Natural killer cell (primary cell): ENCODE measurements at regions not wholly inside any gene's neighbourhood (a gene's known extent, or its start where the extent isn't known, plus 50 kb on each side); places are given as distances from the start of the nearest gene placed in this dataset.

Source experiments
- ATAC-seq, 3 donors: fragments of 150-1000 bp in 2 of 3; fragments of 200-7000 bp in 1 of 3; cut with Tn5 transposase; 1 replicate in 1 of 3; 2 replicates in 2 of 3; pipeline ENCODE4 v1.10.0; 2021; ENCODE audit warnings: mild to moderate bottlenecking in 2 of 3, moderate library complexity in 2 of 3
- DNase-seq, 2 donors: peaks; one replicate each; pipeline versions ENCODE4 v3.0.0 to v3.0.0-alpha.2; 2013 to 2021; ENCODE audit warnings: mixed read lengths in 1 of 2
- H3K27ac ChIP-seq: one replicate; pipeline ENCODE4 v1.5.1; 2013; ENCODE audit warnings: mild to moderate bottlenecking, low read length
- H3K27me3 ChIP-seq: one replicate; pipeline ENCODE4 v1.6.1; 2013; ENCODE audit warnings: low read length; ENCODE audit not compliant: control insufficient read depth, insufficient read depth
- H3K36me3 ChIP-seq: one replicate; pipeline ENCODE4 v1.6.1; 2013; ENCODE audit warnings: low read length; ENCODE audit not compliant: control insufficient read depth, insufficient read depth
- H3K4me1 ChIP-seq: one replicate; pipeline ENCODE4 v1.6.1; 2013; ENCODE audit warnings: low read length; ENCODE audit not compliant: control insufficient read depth, insufficient read depth
- H3K4me3 ChIP-seq: one replicate; pipeline ENCODE4 v1.5.1; 2013; ENCODE audit warnings: low read length
- H3K9me3 ChIP-seq: one replicate; pipeline ENCODE4 v1.6.1; 2013; ENCODE audit warnings: low read length; ENCODE audit not compliant: control insufficient read depth, insufficient read depth
- H3K27ac Mint-ChIP-seq, 2 donors: one replicate each; pipeline ENCODE4 v1.8.0; 2022; ENCODE audit warnings: mild to moderate bottlenecking in 2 of 2, mixed read lengths in 2 of 2, moderate library complexity in 1 of 2
- H3K27me3 Mint-ChIP-seq, 2 donors: one replicate each; pipeline ENCODE4 v1.8.0; 2022; ENCODE audit warnings: low read depth in 2 of 2, mixed read lengths in 2 of 2
- H3K36me3 Mint-ChIP-seq: one replicate; pipeline ENCODE4 v1.8.0; 2022; ENCODE audit warnings: mixed read lengths
- H3K4me1 Mint-ChIP-seq, 2 donors: one replicate each; pipeline ENCODE4 v1.8.0; 2022; ENCODE audit warnings: mixed read lengths in 2 of 2
- H3K4me3 Mint-ChIP-seq: one replicate; pipeline ENCODE4 v1.8.0; 2022; ENCODE audit warnings: mild to moderate bottlenecking, moderate library complexity, mixed read lengths
- H3K9me3 Mint-ChIP-seq, 2 donors: one replicate each; pipeline ENCODE4 v1.8.0; 2022; ENCODE audit warnings: mixed read lengths in 2 of 2
- WGBS: methylation state at CpG from one replicate; pipeline ENCODE4 v1.1.7; 2013; ENCODE audit warnings: missing lambda C conversion rate; ENCODE audit not compliant: insufficient coverage; 5-methylcytosine and 5-hydroxymethylcytosine counted together
- intact Hi-C: fragments of 100-400 bp; cut with micrococcal nuclease; formaldehyde crosslinking; loops from one replicate; pipeline ENCODE4 v1.14.2; 2022
- TF ChIP-seq, protein P1 (sequence below): fragments of 200-600 bp; IDR thresholded peaks from one replicate; pipeline ENCODE4 v1.8.0; 2022; ENCODE audit warnings: antibody characterized with exemption

DNA sequence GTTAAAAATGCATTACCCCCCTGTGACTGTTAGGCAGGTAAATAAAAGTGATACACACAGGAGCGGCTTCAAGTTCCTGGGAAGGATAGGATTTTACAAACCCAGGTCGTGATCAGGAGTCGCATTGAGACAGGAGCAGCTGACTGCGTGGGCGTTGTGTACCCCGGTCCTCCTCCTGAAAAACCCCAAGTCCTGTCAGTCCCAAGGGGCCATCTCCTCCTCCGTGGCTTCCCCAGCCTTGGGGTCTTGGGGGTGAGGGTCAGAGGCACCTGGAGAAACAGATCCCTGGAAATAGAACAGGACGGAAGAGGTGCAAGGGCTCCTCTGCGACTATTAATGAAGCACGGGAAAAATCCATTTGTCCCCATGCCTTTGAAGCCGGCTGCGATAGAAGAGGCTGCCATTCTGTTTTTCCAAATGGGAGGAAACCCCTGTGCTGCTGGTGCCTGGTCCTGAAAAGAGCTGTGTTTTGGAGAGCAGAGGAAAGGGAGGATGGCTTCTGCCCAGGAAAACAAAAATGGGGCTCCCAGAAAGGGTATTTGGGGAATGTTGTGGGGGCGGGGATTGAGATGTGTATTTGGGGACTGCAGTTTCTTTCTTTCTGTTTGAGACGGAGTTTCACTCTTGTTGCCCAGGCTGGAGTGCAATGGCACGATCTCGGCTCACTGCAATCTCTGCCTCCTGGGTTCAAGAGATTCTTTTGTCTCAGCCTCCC, 143.1 kb downstream of the ZNF664 start:
- WGBS, result 86% methylated on average over 16 of the region's 16 CpGs
- no peaks in the 10 kb centered on the region for H3K4me1 Mint-ChIP-seq
- Histone ChIP-seq H3K27me3 (no peaks in the 10 kb centered on the region), H3K4me3 (no peak overlapping the region), H3K27ac (no peak overlapping the region), H3K9me3 (no peaks in the 10 kb centered on the region), H3K4me1 (no peaks in the 10 kb centered on the region), H3K36me3 (no peaks in the 10 kb centered on the region)
- H3K4me3 Mint-ChIP-seq, result no peak overlapping the region
- no peak for ATAC-seq
- H3K9me3 Mint-ChIP-seq, result no peaks in the 10 kb centered on the region
- DNase-seq, result no peak
- H3K36me3 Mint-ChIP-seq, result no peaks in the 10 kb centered on the region
- TF ChIP-seq, protein P1, sequence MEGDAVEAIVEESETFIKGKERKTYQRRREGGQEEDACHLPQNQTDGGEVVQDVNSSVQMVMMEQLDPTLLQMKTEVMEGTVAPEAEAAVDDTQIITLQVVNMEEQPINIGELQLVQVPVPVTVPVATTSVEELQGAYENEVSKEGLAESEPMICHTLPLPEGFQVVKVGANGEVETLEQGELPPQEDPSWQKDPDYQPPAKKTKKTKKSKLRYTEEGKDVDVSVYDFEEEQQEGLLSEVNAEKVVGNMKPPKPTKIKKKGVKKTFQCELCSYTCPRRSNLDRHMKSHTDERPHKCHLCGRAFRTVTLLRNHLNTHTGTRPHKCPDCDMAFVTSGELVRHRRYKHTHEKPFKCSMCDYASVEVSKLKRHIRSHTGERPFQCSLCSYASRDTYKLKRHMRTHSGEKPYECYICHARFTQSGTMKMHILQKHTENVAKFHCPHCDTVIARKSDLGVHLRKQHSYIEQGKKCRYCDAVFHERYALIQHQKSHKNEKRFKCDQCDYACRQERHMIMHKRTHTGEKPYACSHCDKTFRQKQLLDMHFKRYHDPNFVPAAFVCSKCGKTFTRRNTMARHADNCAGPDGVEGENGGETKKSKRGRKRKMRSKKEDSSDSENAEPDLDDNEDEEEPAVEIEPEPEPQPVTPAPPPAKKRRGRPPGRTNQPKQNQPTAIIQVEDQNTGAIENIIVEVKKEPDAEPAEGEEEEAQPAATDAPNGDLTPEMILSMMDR, result no peak
- no peak overlapping the region for H3K27ac Mint-ChIP-seq
- intact Hi-C loops, result no loop called here
- peaks cover 7% of the 10 kb centered on the region in 2 donors for H3K27me3 Mint-ChIP-seq

DNA sequence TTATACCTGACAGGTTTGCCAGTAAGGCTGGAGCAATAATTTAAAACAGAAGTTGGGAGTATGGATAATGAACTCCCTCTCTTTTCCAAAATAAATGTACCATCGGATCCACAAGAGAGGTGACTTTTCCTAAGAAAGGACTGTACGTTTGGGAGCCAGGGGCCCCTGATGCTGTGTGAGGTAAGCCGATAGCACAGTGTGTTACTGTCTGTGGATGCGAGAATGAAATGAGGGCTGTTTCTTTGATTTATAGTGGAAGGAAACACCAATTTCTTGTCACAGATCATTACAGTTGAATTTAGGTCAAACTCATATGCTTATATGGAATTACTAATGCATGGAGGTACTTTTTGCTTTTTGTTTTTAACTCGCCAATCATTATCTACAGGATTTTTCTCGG, 147.7 kb downstream of the ZNF664 start:
- no peaks in the 10 kb centered on the region for H3K36me3 ChIP-seq
- Mint-ChIP-seq H3K4me1 (no peaks in the 10 kb centered on the region), H3K36me3 (no peaks in the 10 kb centered on the region), H3K9me3 (no peaks in the 10 kb centered on the region), H3K27ac (no peak overlapping the region), H3K27me3 (peaks cover 0 to 7% of the 10 kb centered on the region in 2 donors), H3K4me3 (no peak overlapping the region)
- no peak overlapping the region for H3K4me3 ChIP-seq
- no peaks in the 10 kb centered on the region for H3K9me3 ChIP-seq
- TF ChIP-seq, protein P1, result no peak
- ATAC-seq (no peak), DNase-seq (no peak)
- intact Hi-C loops, result no loop called here
- H3K27ac ChIP-seq, result no peak overlapping the region
- 89% methylated on average over 6 of the region's 6 CpGs for WGBS
- no peaks in the 10 kb centered on the region for H3K4me1 ChIP-seq
- no peaks in the 10 kb centered on the region for H3K27me3 ChIP-seq

DNA sequence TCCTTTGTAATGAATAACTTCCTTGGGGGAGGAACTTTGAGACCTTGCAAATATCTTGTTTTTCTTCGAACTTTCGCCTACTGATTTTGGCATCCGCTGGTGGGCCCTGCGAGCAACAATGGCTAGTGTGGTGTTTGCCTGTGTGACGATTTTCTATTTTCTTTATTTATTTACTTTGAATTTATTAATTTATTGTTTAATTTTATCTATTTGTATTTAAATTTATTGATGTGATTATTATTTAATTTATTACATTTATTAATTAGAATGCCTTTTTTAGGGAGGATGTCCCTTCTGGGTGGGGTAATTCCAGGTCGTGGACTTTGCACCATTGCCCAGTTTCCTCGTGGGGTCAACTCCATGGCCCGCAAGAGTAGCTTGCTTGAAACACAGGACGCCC, 149.7 kb downstream of the ZNF664 start:
- no peaks in the 10 kb centered on the region for H3K4me1 Mint-ChIP-seq
- intact Hi-C loops, result no loop called here
- no peaks in the 10 kb centered on the region for H3K27me3 ChIP-seq
- no peak for DNase-seq
- peaks cover 0 to 5% of the 10 kb centered on the region in 2 donors for H3K27me3 Mint-ChIP-seq
- 62% methylated on average over 4 of the region's 9 CpGs for WGBS
- no peaks in the 10 kb centered on the region for H3K4me1 ChIP-seq
- no peaks in the 10 kb centered on the region for H3K36me3 Mint-ChIP-seq
- H3K4me3 ChIP-seq, result no peak overlapping the region
- no peak for ATAC-seq
- no peak overlapping the region for H3K27ac Mint-ChIP-seq
- H3K27ac ChIP-seq, result no peak overlapping the region
- no peaks in the 10 kb centered on the region for H3K9me3 ChIP-seq
- H3K9me3 Mint-ChIP-seq, result no peaks in the 10 kb centered on the region
- H3K36me3 ChIP-seq, result no peaks in the 10 kb centered on the region
- TF ChIP-seq, protein P1, result no peak
- H3K4me3 Mint-ChIP-seq, result no peak overlapping the region
